Sciatic nerve (tissue), 2 donors: ENCODE measurements at regions not wholly inside any gene's neighbourhood (a gene's known extent, or its start where the extent isn't known, plus 50 kb on each side); places are given as distances from the start of the nearest gene placed in this dataset.
A peak's percentile ranks its signal among the peaks of the same experiment; 100 is the strongest.
"Not testable (repeated sequence)": the region's sequence is repeated elsewhere in the genome, so short reads cannot be mapped to it uniquely, and the experiment has no call there.

Source experiments
- ATAC-seq: fragments of 200-7000 bp; cut with Tn5 transposase; one replicate; pipeline ENCODE4 v1.9.1; 2020; ENCODE audit warnings: mild to moderate bottlenecking, moderate library complexity
- DNase-seq: peaks from one replicate; pipeline ENCODE4 v3.0.0-alpha.2; 2020; ENCODE audit warnings: low spot score
- intact Hi-C: fragments of 100-400 bp; cut with DNase I; formaldehyde crosslinking; loops from one replicate; pipeline ENCODE4 v1.14.2; 2022
- donor health status: DM: no; HTN: no; CAD: no.
- donor health status: DM: no; HTN: no; CAD: no.

DNA sequence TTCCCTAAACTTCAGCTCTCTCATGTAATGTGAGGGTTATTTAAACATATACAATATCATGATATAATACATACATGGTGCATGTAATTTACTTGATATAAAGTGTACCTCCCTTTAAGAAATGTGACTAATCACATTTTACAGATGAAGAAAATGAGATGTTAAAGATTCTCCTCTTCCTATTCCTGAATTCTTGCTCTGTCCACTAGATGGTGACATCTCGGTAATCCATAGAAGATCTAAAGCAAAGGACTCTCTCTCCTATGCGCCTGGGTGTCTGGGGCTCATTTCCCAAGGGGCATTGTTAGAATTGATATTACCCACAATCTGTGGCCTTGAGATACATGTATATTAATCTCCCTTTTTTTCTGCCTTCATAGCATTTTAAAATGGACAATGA lies 804.9 kb downstream of the RAB28 start:
- no peak for ATAC-seq

DNA sequence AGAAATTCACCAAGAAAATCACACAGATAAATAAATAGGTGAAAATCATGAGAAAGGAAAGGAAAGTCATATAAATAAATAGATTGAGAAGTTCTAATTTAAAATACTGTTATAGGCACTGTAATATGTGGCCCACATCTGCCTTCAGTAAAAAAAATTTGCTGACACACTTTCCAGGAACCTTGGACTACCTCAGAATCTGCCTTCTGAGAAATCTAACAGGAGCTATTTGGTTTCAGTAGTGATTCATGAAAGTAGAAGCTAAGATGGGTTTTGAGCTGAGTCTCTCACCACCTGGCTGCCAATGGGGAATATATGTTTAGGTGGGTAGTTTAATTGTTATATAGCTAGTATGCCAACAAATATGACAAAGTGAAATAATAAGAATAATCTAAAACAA lies 810.0 kb downstream of the RAB28 start:
- no peak for DNase-seq
- no peak for ATAC-seq
- intact Hi-C loops: no loop called here

More for the DNA sequence above, 804.9 kb downstream of the RAB28 start:
- DNase-seq: no peak
- intact Hi-C loops: no loop called here

DNA sequence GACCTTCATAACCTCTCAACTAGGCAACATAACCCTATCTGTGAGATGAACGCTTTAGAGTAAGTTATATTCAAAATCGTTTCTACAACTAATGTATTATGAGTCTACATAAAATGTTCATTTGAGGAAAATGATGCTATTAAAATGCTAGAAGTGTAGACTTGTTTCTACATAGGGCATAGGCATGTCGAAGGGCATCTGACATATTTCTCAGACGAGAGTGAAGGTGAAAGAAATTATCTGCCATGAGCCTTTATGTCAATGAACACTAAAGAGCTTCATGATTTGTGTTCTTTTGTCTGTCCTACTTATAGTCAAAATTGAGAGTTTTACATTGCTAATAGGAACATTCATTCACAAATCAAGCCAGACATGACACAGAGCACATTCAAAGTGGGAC lies 811.8 kb downstream of the RAB28 start:
- no peak for ATAC-seq
- DNase-seq: no peak
- intact Hi-C loops: no loop called here

DNA sequence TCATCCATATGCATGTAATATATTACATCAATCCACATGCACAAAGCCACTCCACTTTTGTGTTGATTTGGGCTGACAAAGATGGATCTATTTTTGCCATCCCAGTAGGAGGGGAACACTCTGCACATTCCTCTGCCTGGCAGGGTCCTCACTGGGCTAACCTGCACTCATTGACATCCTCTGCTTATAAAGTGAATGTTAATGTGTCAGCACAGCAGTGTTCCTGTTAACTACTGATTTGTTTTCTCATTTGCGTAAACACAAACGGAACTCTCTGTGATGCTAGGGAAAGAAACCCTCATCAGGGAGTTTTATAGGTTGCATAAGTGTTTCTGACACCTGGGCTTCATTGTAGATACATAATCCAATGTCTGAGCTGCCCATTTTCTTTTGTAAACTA lies 826.0 kb downstream of the RAB28 start:
- no peak for ATAC-seq
- DNase-seq: no peak
- intact Hi-C loops: no loop called here

DNA sequence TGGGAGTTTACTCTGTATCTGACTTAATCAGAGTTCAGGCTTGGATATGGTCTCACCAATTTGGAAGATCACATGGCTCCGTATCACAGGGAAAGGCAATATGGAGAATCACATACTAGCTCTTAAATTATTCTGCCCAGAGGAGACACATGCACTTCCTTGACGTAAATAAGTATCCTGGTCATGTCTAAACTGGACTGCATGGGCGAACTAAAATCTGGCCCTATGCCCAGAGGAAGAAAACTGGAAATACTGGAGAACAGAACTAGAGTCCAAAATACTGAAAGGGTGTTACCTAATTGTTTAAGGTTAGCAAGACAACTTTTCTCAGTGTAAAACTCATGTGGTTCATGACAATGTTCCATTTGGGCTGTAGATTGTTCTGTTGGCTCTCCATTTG lies 832.3 kb downstream of the RAB28 start:
- intact Hi-C loops: no loop called here
- ATAC-seq: no peak
- no peak for DNase-seq

DNA sequence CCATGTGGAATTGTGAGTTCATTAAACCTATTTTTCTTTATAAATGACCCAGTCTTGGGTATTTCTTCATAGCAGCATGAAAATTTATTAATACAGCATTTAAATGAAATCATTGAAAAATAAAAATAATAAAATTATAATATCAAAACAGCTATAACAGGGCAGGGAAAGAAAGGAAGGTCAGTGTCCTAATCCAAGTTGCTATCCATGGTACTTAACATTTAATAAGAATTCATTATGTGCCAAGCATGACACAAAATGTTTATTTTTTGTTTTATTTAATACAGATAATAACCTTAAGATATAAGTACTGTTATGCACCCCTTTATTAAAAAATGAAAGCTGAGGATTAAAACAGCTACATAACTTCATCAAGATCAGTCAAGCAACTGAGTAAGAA lies 838.4 kb downstream of the RAB28 start:
- no peak for ATAC-seq
- intact Hi-C loops: no loop called here
- DNase-seq: no peak

DNA sequence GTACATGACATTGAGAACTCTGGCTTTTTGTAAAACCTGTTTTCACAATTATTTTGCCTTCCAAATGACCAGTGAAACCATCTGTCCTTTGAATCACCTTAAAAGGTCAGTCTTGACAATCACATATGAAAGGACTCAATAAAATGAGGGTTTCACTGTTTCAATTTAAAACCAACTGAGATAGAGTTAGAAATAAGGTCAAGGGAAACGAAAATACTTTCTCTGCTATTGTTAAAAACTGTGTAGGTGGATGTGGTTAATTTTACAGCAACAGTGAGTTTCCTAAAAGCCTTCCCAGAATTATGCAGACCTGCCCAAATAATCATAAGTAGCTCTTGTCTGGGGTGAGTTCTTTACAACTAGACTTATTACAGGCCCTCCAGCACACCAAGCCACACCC lies 839.9 kb downstream of the RAB28 start:
- DNase-seq: no peak
- intact Hi-C loops: no loop called here
- no peak for ATAC-seq

DNA sequence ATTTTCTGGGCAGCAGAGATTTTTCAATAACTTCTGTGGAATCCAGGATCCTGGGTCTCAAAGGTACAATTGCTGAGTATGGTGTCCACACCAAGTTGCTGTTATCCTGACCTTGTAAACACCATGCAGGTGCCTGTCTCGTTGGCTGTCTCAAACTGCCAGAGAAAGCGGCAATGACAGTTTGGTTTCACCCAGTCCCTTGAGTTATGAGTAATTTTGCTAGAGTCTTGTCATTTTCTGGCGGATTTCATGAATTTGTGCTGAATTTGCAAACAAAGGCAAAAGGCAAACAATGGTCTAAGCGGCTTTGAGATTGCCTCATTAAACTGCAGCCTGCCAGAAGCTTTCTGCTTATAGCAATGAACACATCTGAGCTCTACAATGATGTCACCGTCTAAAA lies 847.9 kb downstream of the RAB28 start:
- no peak for DNase-seq
- no peak for ATAC-seq
- intact Hi-C loops: no loop called here

DNA sequence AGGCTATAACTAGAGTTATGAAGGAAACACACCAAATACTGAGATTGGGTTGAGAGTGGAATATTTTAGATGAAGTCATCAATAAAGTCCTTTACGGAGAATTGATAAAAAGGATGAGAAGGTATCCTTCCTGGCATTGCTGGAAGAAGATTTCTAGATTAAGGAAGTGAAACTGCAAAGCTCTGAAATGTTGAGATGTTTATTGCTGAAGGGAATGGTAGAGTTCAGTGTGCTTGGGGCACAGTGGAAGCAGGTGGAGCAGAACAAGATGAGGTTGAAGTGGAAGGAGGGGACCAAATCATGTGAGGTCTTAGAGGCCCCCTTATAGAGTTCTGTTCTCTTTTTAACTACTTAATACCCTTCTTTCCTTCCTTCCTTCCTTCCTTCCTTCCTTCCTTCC lies 848.5 kb downstream of the RAB28 start:
- ATAC-seq: no peak
- DNase-seq: no peak
- intact Hi-C loops: no loop called here

DNA sequence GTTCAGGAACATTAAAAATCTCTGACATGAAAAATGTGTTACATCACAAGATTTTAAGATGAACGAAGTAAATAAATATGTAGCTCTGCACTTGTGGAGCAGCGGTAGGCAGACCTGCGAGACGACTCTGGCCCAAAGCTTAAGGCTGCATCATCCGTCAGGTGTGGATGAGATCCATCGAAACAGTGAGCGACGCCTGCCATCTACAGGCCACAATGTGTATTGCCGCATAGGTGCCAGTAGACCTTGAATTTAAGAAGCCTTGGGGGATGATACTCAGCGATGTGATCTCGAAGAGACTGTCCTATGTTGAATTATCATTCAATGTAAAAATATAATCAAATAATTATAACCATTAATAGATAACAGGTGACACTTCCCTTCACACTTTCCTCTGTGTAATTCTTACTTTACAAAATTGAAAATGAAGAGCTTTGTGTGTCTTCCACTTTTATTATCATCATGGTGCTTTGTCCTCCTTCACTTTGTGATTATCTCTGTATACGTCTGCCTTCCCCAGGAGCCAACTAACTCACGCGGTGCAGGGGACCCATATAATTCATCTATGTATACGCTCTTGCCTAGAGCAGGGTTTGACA lies 851.0 kb downstream of the RAB28 start:
- ATAC-seq (peak; percentile 52), DNase-seq (peak; percentile 79)
- intact Hi-C loops: no loop called here

DNA sequence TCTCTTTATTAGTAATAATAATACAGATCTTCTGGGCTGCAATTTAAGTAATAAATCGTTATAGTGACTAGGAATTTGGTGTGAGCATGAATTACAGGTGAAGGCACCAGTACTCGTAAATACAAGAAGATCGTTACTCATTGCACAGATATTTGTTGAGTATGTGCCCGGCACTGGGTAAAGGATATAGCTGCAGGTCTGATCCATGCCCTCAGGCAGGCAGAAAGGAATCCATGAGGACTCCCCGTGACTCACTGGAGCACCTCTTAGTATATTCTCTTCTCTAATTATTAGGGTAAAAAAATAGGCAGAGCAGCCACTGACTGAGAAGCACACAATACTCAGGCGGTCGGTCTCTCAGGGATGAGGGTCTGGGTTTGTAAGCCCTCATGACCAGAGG lies 868.3 kb downstream of the RAB28 start:
- intact Hi-C loops: no loop called here
- ATAC-seq (no peak), DNase-seq (no peak)

DNA sequence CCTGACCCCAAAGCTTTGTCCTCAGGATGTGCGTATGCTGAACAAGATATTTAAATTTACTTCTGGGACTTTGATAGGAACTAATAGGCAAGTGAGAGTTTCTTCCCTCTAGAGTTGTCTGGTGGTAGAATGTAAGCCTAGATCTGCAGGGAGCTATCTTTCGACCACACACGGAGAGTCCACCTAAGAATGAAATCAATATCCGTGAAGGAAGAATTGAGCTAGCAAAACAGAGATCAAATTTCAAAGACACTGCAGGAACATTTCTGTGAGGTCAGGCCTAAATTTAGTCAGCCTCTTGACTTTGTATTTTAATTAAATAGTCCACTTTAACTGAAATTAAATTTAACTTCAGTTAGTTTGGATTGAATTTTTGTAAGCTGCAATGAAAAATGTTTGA lies 871.3 kb downstream of the RAB28 start:
- DNase-seq (no peak), ATAC-seq (no peak)
- intact Hi-C loops: loop anchor here (5.0 kb wide), 1 partner anchor 1641 kb away; no protein-coding TSS in a partner anchor

DNA sequence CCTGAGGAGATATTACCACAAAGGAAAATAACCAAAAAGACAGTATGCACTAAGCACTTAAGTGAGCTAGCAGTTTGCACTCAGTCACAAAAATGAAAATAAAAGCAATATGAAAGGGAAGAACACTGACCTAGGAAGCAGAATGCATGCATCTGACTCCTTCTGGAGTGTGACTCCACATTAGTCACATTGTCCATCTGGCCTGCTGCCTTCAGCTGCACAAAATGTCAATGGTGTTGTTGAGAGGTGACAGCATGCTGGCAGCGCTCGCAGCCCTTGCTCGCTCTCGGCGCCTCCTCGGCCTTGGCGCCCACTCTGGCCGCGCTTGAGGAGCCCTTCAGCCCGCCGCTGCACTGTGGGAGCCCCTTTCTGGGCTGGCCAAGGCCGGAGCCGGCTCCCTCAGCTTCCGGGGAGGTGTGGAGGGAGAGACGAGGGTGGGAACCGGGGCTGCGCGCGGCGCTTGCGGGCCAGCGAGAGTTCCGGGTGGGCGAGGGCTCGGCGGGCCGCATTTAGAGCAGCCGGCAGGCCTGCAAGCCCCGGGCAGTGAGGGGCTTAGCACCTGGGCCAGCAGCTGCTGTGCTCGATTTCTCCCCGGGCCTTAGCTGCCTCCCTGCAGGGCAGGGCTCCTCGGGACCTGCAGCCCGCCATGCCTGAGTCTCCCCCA lies 874.8 kb downstream of the RAB28 start:
- DNase-seq, ATAC-seq, intact Hi-C loops: not testable (repeated sequence)

DNA sequence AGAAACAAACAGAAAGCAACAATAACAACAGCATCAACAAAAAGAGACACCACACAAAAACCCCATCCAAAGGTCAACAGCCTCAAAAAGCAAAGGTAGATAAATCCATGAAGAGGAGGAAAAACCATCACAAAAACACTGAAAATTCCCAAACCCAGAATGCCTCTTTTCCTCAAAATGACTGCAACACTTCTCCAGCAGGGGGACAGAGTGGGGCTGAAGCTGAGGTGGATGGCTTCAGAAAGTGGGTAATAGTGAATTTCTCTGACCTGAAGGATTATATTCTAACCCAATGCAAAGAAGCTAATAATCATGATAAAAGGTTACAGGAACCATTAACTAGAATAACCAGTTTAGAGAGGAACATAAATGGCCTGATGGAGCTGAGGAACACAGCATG lies 888.2 kb downstream of the RAB28 start:
- no peak for DNase-seq
- no peak for ATAC-seq
- intact Hi-C loops: no loop called here

DNA sequence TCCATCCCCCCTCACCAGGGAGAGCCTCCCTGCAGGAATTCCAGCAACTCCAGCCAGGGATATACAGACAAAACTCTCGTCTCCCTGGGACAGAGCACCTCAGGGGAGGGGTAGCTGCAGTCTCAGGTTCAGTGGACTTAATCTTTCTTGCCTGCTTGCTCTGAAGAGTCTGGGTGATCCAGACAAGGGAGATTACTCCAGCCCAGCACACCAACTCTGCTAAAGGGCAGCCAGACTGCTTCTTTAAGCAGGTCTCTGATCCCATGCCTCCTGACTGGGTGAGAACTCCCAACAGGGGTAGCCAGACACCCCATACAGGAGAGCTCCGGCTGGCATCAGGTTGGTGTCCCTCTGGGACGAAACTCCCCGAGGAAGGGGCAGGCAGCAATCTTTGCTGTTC lies 888.7 kb downstream of the RAB28 start:
- ATAC-seq: no peak
- no peak for DNase-seq
- intact Hi-C loops: no loop called here

DNA sequence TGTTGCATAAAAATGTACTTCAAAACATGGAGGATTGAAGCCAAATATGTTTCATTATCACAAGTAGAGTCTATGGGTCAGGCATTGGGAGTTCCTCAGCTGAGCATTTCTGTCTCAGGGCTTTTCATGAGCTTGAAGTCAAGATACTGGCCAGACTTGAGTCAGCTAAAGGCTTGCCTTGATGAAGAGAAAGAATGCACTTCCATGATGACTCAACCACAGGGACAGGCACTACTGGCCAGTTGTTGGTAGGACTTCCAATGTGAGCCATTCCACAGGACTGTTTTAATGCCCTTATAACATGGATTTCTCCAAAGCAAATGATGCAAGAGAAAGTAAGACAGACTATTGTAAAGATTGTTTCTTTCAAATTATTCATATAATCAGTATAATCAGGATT lies 895.6 kb downstream of the RAB28 start:
- intact Hi-C loops: no loop called here
- no peak for DNase-seq
- no peak for ATAC-seq

DNA sequence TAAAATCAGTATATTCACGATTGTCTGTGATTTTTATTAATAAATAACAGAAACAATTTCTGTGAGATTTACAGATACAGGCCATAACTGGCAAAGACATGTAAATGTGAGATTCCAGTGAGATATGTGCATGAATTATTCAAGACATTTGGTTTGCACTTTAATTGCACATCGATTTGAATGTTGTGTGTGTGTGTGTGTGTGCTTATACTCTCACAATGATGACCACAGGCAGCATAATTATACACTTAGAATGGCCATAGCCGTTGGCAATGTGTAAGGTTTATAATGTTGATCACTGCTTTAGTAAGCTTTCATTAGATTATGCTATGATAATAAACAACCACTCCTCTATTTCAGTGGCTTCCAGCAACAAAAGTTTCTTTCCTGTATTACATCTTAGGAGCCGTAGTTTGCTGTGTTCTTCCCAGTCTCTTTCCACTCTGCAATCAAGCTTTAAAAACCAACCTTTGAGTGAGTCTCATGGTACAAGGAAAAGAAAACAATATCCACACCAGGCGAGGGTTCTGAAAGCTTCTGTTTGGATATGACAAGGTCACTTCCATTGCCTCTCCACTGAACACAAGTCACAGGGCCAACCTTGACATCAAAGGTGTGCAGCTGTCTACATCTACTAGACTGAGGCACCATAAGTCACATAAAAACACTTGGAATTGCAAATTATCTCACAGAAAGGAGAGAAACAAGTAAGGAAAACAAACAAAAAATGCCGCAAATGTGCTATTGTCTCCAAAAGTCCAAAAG lies 897.7 kb downstream of the RAB28 start:
- DNase-seq: no peak
- intact Hi-C loops: no loop called here
- ATAC-seq: no peak

DNA sequence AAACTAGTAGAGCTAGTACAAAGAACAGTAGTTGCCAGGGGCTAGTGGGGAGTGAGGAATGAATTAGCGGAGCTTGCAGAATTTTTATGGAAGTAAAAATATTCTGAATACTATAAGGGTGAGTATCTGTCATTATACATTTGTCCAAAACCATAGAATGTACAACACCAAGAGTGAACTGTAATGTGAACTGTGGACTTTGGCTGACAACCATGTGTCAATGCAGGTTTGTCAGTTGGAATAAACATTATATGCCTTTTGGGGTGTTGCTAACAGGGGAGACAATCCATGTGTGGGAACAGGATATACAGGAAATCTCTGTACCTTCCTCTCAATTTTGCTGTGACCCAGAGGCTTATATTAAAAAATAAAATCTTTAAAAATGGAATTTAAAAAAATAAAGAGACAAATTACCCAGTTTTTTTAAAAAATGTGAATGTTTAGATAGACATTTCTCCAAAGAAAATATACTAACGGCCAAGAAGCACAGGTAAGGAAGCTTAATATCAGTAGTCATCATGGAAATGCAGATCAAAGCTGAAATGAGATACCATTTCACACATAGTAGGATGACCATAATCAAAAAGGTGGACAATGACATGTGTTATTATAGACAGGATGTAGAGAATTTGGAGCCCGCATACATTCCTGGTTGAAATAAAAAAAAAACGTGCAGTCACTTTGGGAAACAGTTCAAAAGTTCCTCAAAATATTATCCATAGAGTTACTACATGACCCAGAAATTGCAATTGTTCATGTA lies 899.8 kb downstream of the RAB28 start:
- ATAC-seq (no peak), DNase-seq (no peak)
- intact Hi-C loops: no loop called here

DNA sequence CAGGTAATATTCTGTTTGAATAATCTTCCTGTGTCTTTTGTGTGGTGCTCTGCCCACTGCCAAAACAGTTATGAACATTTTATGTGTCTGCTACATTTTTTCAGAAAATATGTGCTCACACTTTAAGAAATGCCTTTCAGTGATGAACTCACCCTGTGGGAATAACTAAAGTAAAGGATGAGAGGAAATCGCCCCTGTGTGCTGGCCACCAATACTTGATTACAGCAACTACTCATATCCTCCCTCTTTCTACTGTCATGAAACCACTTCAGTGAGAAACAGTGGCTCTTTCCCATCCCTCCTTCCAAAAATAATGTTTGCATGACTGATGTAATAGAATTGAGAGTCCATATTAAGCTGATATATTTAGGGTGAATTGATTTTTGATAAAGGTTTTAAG lies 900.9 kb downstream of the RAB28 start:
- intact Hi-C loops: no loop called here
- no peak for ATAC-seq

DNA sequence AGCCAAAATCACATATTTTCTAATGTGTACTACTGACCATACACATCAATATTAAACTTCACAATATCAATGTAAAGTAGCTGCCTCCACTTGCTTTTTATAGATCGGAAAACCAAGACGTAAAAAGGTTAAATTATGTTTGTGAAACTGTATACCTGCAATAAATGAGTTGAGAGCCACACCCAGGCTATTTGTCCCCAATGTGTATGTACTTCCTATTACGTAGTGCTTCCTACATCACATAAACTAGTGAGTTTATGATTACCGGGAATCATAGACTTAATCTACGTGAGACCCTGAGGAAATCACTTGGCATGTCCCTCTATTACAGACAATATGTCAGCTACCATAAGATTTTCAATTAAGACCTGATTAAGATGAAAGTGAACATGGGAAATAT lies 903.4 kb downstream of the RAB28 start:
- ATAC-seq: no peak
- intact Hi-C loops: no loop called here
- no peak for DNase-seq

More for the DNA sequence above, 900.9 kb downstream of the RAB28 start:
- DNase-seq: no peak
